ENCODE measurements at regions not wholly inside any gene's neighbourhood (a gene's known extent, or its start where the extent isn't known, plus 50 kb on each side); places are given as distances from the start of the nearest gene placed in this dataset.

GRCh38 chr5:10123254-10123989, 126.3 kb downstream of the ATPSCKMT start:
- intact Hi-C loops (cut with micrococcal nuclease) = no loop called here
- Mint-ChIP-seq H3K9me3 (no peaks in the 10 kb centered on the region), H3K36me3 (ENCODE audit: low read depth) (no peaks in the 10 kb centered on the region), H3K27me3 (peaks cover 1% of the 10 kb centered on the region), H3K4me3 (no peak overlapping the region), H3K27ac (no peak overlapping the region), H3K4me1 (ENCODE audit: low read depth) (no peaks in the 10 kb centered on the region)
- ATAC-seq = no peak
- ChIA-PET POLR2A (no interaction called here), CTCF (no interaction called here)
- TF ChIP-seq CTCF (IDR thresholded peaks at IDR 0.05) = no peak
- no peak for DNase-seq

GRCh38 chr5:10122076-10122726, 127.5 kb downstream of the ATPSCKMT start:
- CTCF ChIA-PET = no interaction called here
- Mint-ChIP-seq H3K4me3 (no peak overlapping the region), H3K9me3 (no peaks in the 10 kb centered on the region)

GRCh38 chr5:10120934-10121333, 128.8 kb downstream of the ATPSCKMT start:
- Mint-ChIP-seq H3K36me3 (ENCODE audit: low read depth) (no peaks in the 10 kb centered on the region), H3K9me3 (no peaks in the 10 kb centered on the region), H3K4me3 (no peak overlapping the region), H3K27ac (no peak overlapping the region), H3K4me1 (ENCODE audit: low read depth) (no peaks in the 10 kb centered on the region), H3K27me3 (peaks cover 1% of the 10 kb centered on the region)
- intact Hi-C loops (cut with micrococcal nuclease) = no loop called here
- no peak for ATAC-seq
- ChIA-PET POLR2A (no interaction called here), CTCF (no interaction called here)
- DNase-seq = no peak
- TF ChIP-seq CTCF (IDR thresholded peaks at IDR 0.05) = no peak

More at GRCh38 chr5:10122076-10122726, 127.5 kb downstream of the ATPSCKMT start:
- POLR2A ChIA-PET = no interaction called here
- Mint-ChIP-seq H3K4me1 (ENCODE audit: low read depth) (no peaks in the 10 kb centered on the region), H3K27ac (no peak overlapping the region), H3K36me3 (ENCODE audit: low read depth) (no peaks in the 10 kb centered on the region), H3K27me3 (peaks cover 1% of the 10 kb centered on the region)
- DNase-seq (no peak), ATAC-seq (no peak)
- intact Hi-C loops (cut with micrococcal nuclease) = no loop called here
- TF ChIP-seq CTCF (IDR thresholded peaks at IDR 0.05) = no peak

GRCh38 chr5:10118150-10118549, 131.5 kb downstream of the ATPSCKMT start:
- no peaks in the 10 kb centered on the region for H3K36me3 Mint-ChIP-seq (ENCODE audit: low read depth)

More at GRCh38 chr5:10118150-10118549, 131.5 kb downstream of the ATPSCKMT start:
- no peaks in the 10 kb centered on the region for H3K4me1 Mint-ChIP-seq (ENCODE audit: low read depth)
- no peaks in the 10 kb centered on the region for H3K9me3 Mint-ChIP-seq
- no peak overlapping the region for H3K27ac Mint-ChIP-seq
- intact Hi-C loops (cut with micrococcal nuclease) = no loop called here
- H3K4me3 Mint-ChIP-seq = no peak overlapping the region
- CTCF ChIA-PET = no interaction called here
- H3K27me3 Mint-ChIP-seq = peaks cover 2% of the 10 kb centered on the region
- DNase-seq (no peak), ATAC-seq (no peak)
- POLR2A ChIA-PET = no interaction called here
- no peak for TF ChIP-seq CTCF (IDR thresholded peaks at IDR 0.05)
